PC-9 (cell line): ENCODE measurements at regions not wholly inside any gene's neighbourhood (a gene's known extent, or its start where the extent isn't known, plus 50 kb on each side); places are given as distances from the start of the nearest gene placed in this dataset.

Experiments
- BruUV-seq: library from RNA; stranded (reverse); fragments of 400-500 nt; replicated peaks from 2 replicates; lab custom pipeline; 2021; lab: Mats Ljungman, UMichigan
- CTCF ChIA-PET: fragments of 300-600 bp; sonication (Branson Sonifier 250); formaldehyde crosslinking; loops from one replicate; lab custom pipeline; 2022; ENCODE audit warnings: antibody characterized with exemption; lab: Charles Lee
- POLR2A ChIA-PET: fragments of 300-600 bp; sonication (Branson Sonifier 250); formaldehyde crosslinking; loops from one replicate; lab custom pipeline; 2022; ENCODE audit warnings: antibody characterized with exemption; ENCODE audit not compliant: unreplicated experiment; lab: Charles Lee
- DNase-seq, 2 experiments: peaks; one replicate each; pipeline versions ENCODE4 v3.0.0 to v3.0.0-alpha.2; 2015 to 2022; ENCODE audit warnings: mixed read lengths in 1 of 2
- H2AFZ ChIP-seq: fragments of 200-600 bp; sonication (generic); 2 replicates; pipeline ENCODE4 v1.8.1; 2017; ENCODE audit warnings: antibody characterized with exemption
- H3F3A ChIP-seq: fragments of 200-600 bp; sonication (generic); 2 replicates; pipeline ENCODE4 v1.8.1; 2017; ENCODE audit warnings: antibody characterized with exemption, mild to moderate bottlenecking, low read depth; ENCODE audit not compliant: insufficient read depth
- H3K27ac ChIP-seq: fragments of 200-600 bp; sonication (generic); 2 replicates; pipeline ENCODE4 v1.6.1; 2016; ENCODE audit warnings: mixed run types
- H3K27me3 ChIP-seq: fragments of 200-600 bp; sonication (generic); 2 replicates; pipeline ENCODE4 v1.6.1; 2016; ENCODE audit warnings: low read depth, mixed run types; ENCODE audit not compliant: insufficient read depth
- H3K36me3 ChIP-seq: fragments of 200-600 bp; sonication (generic); 2 replicates; pipeline ENCODE4 v1.6.1; 2016; ENCODE audit warnings: low read depth, mixed run types
- H3K4me1 ChIP-seq: fragments of 200-600 bp; sonication (generic); replicated peaks from 2 replicates; pipeline ENCODE4 v1.6.1; 2016; ENCODE audit warnings: mixed run types; ENCODE audit not compliant: insufficient read depth
- H3K4me2 ChIP-seq: fragments of 200-600 bp; sonication (generic); 2 replicates; pipeline ENCODE4 v1.6.1; 2017; ENCODE audit warnings: mixed run types
- H3K4me3 ChIP-seq: fragments of 200-600 bp; sonication (generic); 2 replicates; pipeline ENCODE4 v1.6.1; 2016; ENCODE audit warnings: mixed run types
- H3K79me2 ChIP-seq: fragments of 200-600 bp; sonication (generic); 2 replicates; pipeline ENCODE4 v1.6.1; 2017; ENCODE audit warnings: low read depth, mixed run types
- H3K9me2 ChIP-seq: fragments of 200-600 bp; sonication (generic); 2 replicates; pipeline ENCODE4 v1.8.1; 2017; ENCODE audit warnings: mild to moderate bottlenecking; ENCODE audit not compliant: insufficient read depth
- H3K9me3 ChIP-seq: fragments of 200-600 bp; sonication (generic); 2 replicates; pipeline ENCODE4 v1.8.1; 2016; ENCODE audit warnings: low read depth; ENCODE audit not compliant: insufficient read depth
- H4K20me1 ChIP-seq: fragments of 200-600 bp; sonication (generic); 2 replicates; pipeline ENCODE4 v1.8.1; 2017; ENCODE audit not compliant: insufficient read depth
- CTCF ChIP-seq: fragments of 200-600 bp; sonication (generic); conservative IDR thresholded peaks from 2 replicates; pipeline ENCODE4 v1.6.1; 2017; ENCODE audit warnings: mixed run types, antibody characterized with exemption, mild to moderate bottlenecking, moderate library complexity
- EZH2 ChIP-seq: fragments of 200-600 bp; sonication (generic); IDR thresholded peaks from 2 replicates; pipeline ENCODE4 v1.8.0; 2017; ENCODE audit warnings: antibody characterized with exemption, low read depth
- intact Hi-C: fragments of 100-400 bp; cut with micrococcal nuclease; formaldehyde crosslinking; loops from one replicate; pipeline ENCODE4 v1.10.0; 2022; ENCODE audit not compliant: unreplicated experiment

- H3K36me3 ChIP-seq, result no peaks in the 10 kb centered on the region
- H3K27ac ChIP-seq, result no peak overlapping the region
- TF ChIP-seq EZH2 (no peak), CTCF (peak; percentile 95)
- no peaks in the 10 kb centered on the region for H3K9me2 ChIP-seq
- no peaks in the 10 kb centered on the region for H3K27me3 ChIP-seq
- H3K4me3 ChIP-seq, result no peak overlapping the region
- peaks cover 14% of the 10 kb centered on the region for H3K4me1 ChIP-seq
- H3K9me3 ChIP-seq, result no peaks in the 10 kb centered on the region
- POLR2A ChIA-PET, result interaction anchor here (0.6 kb wide), 1 partner anchor 80 kb away, joined by 6 read pairs; no protein-coding TSS in a partner anchor
- peak; percentile 31 to 60 for DNase-seq
- CTCF ChIA-PET, result interaction anchor here (0.6 kb wide), 1 partner anchor 706 kb away, joined by 4 read pairs; no protein-coding TSS in a partner anchor
- H2AFZ ChIP-seq, result no peak overlapping the region
- BruUV-seq, result no TSS peak
- intact Hi-C loops, result loop anchor here (5.0 kb wide), 2 partner anchors 147 to 268 kb away; partner anchors contain the start of gene SDK1
- H4K20me1 ChIP-seq, result no peaks in the 10 kb centered on the region
- H3F3A ChIP-seq, result no peaks in the 10 kb centered on the region
- H3K79me2 ChIP-seq, result no peaks in the 10 kb centered on the region
- no peak overlapping the region for H3K4me2 ChIP-seq
Measured at GRCh38 chr7:3154881-3155494, 111.3 kb upstream of the CARD11 start.

GRCh38 chr7:3156508-3156907 lies 112.8 kb upstream of the CARD11 start:
- Histone ChIP-seq H3K9me3 (no peaks in the 10 kb centered on the region), H3K4me3 (no peak overlapping the region), H4K20me1 (no peaks in the 10 kb centered on the region), H2AFZ (no peak overlapping the region), H3K27me3 (no peaks in the 10 kb centered on the region), H3K79me2 (no peaks in the 10 kb centered on the region), H3F3A (no peaks in the 10 kb centered on the region), H3K4me1 (peaks cover 13% of the 10 kb centered on the region), H3K9me2 (no peaks in the 10 kb centered on the region), H3K27ac (no peak overlapping the region), H3K36me3 (no peaks in the 10 kb centered on the region), H3K4me2 (no peak overlapping the region)
- ChIA-PET POLR2A (no interaction called here), CTCF (no interaction called here)
- no peak for DNase-seq
- TF ChIP-seq CTCF, result no peak
- no peak for TF ChIP-seq EZH2
- intact Hi-C loops, result loop anchor here (5.0 kb wide), 2 partner anchors 146 to 269 kb away; partner anchors contain the start of gene SDK1
- no TSS peak for BruUV-seq

GRCh38 chr7:3157566-3158287 lies 114.1 kb upstream of the CARD11 start:
- no peak overlapping the region for H2AFZ ChIP-seq
- H3K4me3 ChIP-seq, result no peak overlapping the region
- H3F3A ChIP-seq, result no peaks in the 10 kb centered on the region
- intact Hi-C loops, result loop anchor here (5.0 kb wide), 2 partner anchors 145 to 270 kb away; partner anchors contain the start of gene SDK1
- H4K20me1 ChIP-seq, result no peaks in the 10 kb centered on the region
- ChIA-PET CTCF (interaction anchor here (0.7 kb wide), 1 partner anchor 140 kb away, joined by 3 read pairs; no protein-coding TSS in a partner anchor), POLR2A (interaction anchor here (0.6 kb wide), 1 partner anchor 136 kb away, joined by 6 read pairs; no protein-coding TSS in a partner anchor)
- H3K36me3 ChIP-seq, result no peaks in the 10 kb centered on the region
- DNase-seq, result no peak
- H3K27ac ChIP-seq, result no peak overlapping the region
- no peaks in the 10 kb centered on the region for H3K79me2 ChIP-seq
- H3K4me2 ChIP-seq, result no peak overlapping the region
- no peaks in the 10 kb centered on the region for H3K9me3 ChIP-seq
- H3K4me1 ChIP-seq, result peaks cover 12% of the 10 kb centered on the region
- no peak for TF ChIP-seq EZH2
- no peak for TF ChIP-seq CTCF
- no peaks in the 10 kb centered on the region for H3K9me2 ChIP-seq
- BruUV-seq, result no TSS peak
- no peaks in the 10 kb centered on the region for H3K27me3 ChIP-seq
